ENCODE measurements at regions not wholly inside any gene's neighbourhood (a gene's known extent, or its start where the extent isn't known, plus 50 kb on each side); places are given as distances from the start of the nearest gene placed in this dataset.

DNA sequence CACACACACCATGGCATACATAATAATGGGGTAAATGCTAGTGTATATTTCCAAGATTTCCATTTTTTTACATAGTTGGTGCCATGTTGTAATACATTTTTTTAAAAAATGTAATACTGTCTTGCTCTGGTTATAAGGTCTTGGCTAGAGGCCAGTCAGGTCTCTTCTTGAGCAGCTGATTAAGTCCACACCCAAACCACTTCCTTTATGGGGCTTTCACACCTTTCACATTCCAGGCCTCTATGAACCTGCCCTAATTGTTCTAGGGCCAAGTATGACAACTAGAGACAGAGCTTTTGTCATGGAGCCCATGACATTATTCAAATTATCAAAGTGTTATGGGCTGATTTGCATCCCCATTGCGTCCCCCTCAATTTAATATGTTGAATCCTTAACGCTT, 495.6 kb upstream of the CTNND2 start:
- Histone ChIP-seq H3K4me3 (no peak overlapping the region), H3K4me2 (no peak overlapping the region), H4K20me1 (ENCODE audit: insufficient read depth, poor library complexity, severe bottlenecking) (no peaks in the 10 kb centered on the region), H3K27me3 (no peaks in the 10 kb centered on the region), H3K9me3 (ENCODE audit: low read depth) (no peaks in the 10 kb centered on the region), H3K4me1 (ENCODE audit: insufficient read depth) (no peaks in the 10 kb centered on the region), H3K79me2 (no peaks in the 10 kb centered on the region), H3K36me3 (replicated peaks; ENCODE audit: insufficient read depth, low read depth) (no peaks in the 10 kb centered on the region), H3K9me2 (replicated peaks; ENCODE audit: insufficient read depth) (no peaks in the 10 kb centered on the region), H2AFZ (no peak overlapping the region), H3K27ac (no peak overlapping the region)
- WGBS (ENCODE audit: low lambda C conversion rate, missing lambda C conversion rate) = 83% methylated on average over 2 of the region's 2 CpGs
- DNase-seq (ENCODE audit: low spot score) = no peak
- TF ChIP-seq, protein P1, sequence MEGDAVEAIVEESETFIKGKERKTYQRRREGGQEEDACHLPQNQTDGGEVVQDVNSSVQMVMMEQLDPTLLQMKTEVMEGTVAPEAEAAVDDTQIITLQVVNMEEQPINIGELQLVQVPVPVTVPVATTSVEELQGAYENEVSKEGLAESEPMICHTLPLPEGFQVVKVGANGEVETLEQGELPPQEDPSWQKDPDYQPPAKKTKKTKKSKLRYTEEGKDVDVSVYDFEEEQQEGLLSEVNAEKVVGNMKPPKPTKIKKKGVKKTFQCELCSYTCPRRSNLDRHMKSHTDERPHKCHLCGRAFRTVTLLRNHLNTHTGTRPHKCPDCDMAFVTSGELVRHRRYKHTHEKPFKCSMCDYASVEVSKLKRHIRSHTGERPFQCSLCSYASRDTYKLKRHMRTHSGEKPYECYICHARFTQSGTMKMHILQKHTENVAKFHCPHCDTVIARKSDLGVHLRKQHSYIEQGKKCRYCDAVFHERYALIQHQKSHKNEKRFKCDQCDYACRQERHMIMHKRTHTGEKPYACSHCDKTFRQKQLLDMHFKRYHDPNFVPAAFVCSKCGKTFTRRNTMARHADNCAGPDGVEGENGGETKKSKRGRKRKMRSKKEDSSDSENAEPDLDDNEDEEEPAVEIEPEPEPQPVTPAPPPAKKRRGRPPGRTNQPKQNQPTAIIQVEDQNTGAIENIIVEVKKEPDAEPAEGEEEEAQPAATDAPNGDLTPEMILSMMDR (IDR thresholded peaks at IDR 0.05; ENCODE audit: poor library complexity) = no peak
- TF ChIP-seq EZH2 (IDR thresholded peaks at IDR 0.05; ENCODE audit: borderline replicate concordance) = no peak
- no peak for TF ChIP-seq EZH2phosphoT487 (IDR thresholded peaks at IDR 0.05; ENCODE audit: low read depth, severe bottlenecking, unreplicated experiment)

DNA sequence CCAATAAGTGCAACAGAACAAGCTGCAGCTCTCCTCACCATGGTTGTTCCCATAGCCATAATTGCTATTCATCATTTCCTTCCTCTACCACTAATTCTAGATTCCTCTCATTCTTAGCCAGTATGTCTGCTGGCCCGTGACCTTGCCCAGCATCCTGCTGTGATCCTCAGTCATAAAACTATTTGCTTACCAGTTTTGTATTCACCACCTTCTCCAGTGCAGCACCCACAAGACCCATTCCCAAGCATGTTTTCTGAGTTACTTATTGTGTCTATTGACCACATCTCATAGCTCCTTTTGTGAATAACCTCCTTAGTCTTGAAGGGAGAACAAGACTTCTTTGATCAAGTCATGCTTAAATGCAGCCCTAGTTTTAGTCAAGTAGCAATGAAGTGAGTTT, 488.0 kb upstream of the CTNND2 start:
- 92% methylated on average over 1 of the region's 1 CpG for WGBS (ENCODE audit: low lambda C conversion rate, missing lambda C conversion rate)
- H3K9me3 ChIP-seq (ENCODE audit: low read depth) = no peaks in the 10 kb centered on the region
- no peaks in the 10 kb centered on the region for H3K27me3 ChIP-seq
- H3K79me2 ChIP-seq = no peaks in the 10 kb centered on the region
- no peaks in the 10 kb centered on the region for H4K20me1 ChIP-seq (ENCODE audit: insufficient read depth, poor library complexity, severe bottlenecking)
- no peaks in the 10 kb centered on the region for H3K4me1 ChIP-seq (ENCODE audit: insufficient read depth)
- TF ChIP-seq, protein P1 (IDR thresholded peaks at IDR 0.05; ENCODE audit: poor library complexity) = no peak
- TF ChIP-seq EZH2phosphoT487 (IDR thresholded peaks at IDR 0.05; ENCODE audit: low read depth, severe bottlenecking, unreplicated experiment) = no peak
- no peak for TF ChIP-seq EZH2 (IDR thresholded peaks at IDR 0.05; ENCODE audit: borderline replicate concordance)
- no peaks in the 10 kb centered on the region for H3K36me3 ChIP-seq (replicated peaks; ENCODE audit: insufficient read depth, low read depth)
- no peak overlapping the region for H3K4me3 ChIP-seq
- no peak overlapping the region for H2AFZ ChIP-seq
- no peaks in the 10 kb centered on the region for H3K9me2 ChIP-seq (replicated peaks; ENCODE audit: insufficient read depth)
- DNase-seq (ENCODE audit: low spot score) = no peak
- H3K4me2 ChIP-seq = no peak overlapping the region
- no peak overlapping the region for H3K27ac ChIP-seq

DNA sequence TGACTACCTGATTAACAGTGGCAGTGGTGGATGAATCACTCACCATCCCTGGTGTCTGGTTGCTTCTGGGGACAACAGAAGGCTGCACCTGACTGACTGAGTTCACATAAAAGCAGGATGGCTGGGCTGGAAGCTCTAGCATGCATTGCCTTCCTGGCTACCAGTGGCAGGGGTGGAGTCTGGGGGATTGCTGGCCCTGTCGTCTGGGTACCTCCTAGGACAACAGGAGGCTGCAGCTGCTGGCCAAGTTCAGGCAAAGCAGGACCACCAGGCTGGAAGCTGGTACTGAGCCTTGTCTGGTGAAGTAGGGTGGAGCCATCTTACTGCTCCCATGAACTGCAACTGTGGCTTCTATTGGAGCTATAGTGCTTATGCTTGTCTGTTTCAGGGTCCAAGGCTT, 480.8 kb upstream of the CTNND2 start:
- Histone ChIP-seq H3K27ac (no peak overlapping the region), H3K27me3 (no peaks in the 10 kb centered on the region), H3K4me3 (no peak overlapping the region), H4K20me1 (ENCODE audit: insufficient read depth, poor library complexity, severe bottlenecking) (no peaks in the 10 kb centered on the region), H2AFZ (no peak overlapping the region), H3K9me2 (replicated peaks; ENCODE audit: insufficient read depth) (no peaks in the 10 kb centered on the region), H3K4me2 (no peak overlapping the region), H3K79me2 (no peaks in the 10 kb centered on the region), H3K4me1 (ENCODE audit: insufficient read depth) (no peaks in the 10 kb centered on the region), H3K9me3 (ENCODE audit: low read depth) (no peaks in the 10 kb centered on the region), H3K36me3 (replicated peaks; ENCODE audit: insufficient read depth, low read depth) (no peaks in the 10 kb centered on the region)
- 81% methylated on average over 1 of the region's 1 CpG for WGBS (ENCODE audit: low lambda C conversion rate, missing lambda C conversion rate)
- TF ChIP-seq, protein P1 (IDR thresholded peaks at IDR 0.05; ENCODE audit: poor library complexity) = no peak
- TF ChIP-seq EZH2 (IDR thresholded peaks at IDR 0.05; ENCODE audit: borderline replicate concordance) (no peak), EZH2phosphoT487 (IDR thresholded peaks at IDR 0.05; ENCODE audit: low read depth, severe bottlenecking, unreplicated experiment) (no peak)
- no peak for DNase-seq (ENCODE audit: low spot score)

DNA sequence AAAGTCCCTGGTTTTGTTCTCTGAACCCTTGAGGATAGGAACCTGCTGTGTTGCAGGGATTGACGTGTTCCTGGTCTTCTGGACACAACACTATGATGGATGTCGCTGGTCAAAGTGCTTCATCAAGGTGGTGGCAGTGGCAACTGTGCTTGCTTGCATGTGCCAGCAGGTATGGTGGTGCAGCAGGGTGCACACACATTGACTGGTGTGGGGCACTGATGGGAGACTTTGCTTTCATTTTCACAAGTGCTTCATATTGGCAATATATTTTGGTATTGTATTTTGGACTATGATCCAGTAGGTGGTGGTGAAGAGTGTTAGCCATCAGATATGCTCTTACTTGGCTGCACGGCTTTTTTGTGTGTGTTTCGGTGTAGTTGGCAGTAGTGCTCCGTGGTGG, 479.8 kb upstream of the CTNND2 start:
- Histone ChIP-seq H4K20me1 (ENCODE audit: insufficient read depth, poor library complexity, severe bottlenecking) (no peaks in the 10 kb centered on the region), H2AFZ (no peak overlapping the region), H3K4me3 (no peak overlapping the region), H3K4me1 (ENCODE audit: insufficient read depth) (no peaks in the 10 kb centered on the region), H3K4me2 (no peak overlapping the region), H3K27me3 (no peaks in the 10 kb centered on the region), H3K9me2 (replicated peaks; ENCODE audit: insufficient read depth) (no peaks in the 10 kb centered on the region), H3K79me2 (no peaks in the 10 kb centered on the region), H3K9me3 (ENCODE audit: low read depth) (no peaks in the 10 kb centered on the region), H3K27ac (no peak overlapping the region), H3K36me3 (replicated peaks; ENCODE audit: insufficient read depth, low read depth) (no peaks in the 10 kb centered on the region)
- TF ChIP-seq, protein P1 (IDR thresholded peaks at IDR 0.05; ENCODE audit: poor library complexity) = no peak
- no peak for TF ChIP-seq EZH2phosphoT487 (IDR thresholded peaks at IDR 0.05; ENCODE audit: low read depth, severe bottlenecking, unreplicated experiment)
- no peak for TF ChIP-seq EZH2 (IDR thresholded peaks at IDR 0.05; ENCODE audit: borderline replicate concordance)
- 90% methylated on average over 5 of the region's 5 CpGs for WGBS (ENCODE audit: low lambda C conversion rate, missing lambda C conversion rate)
- no peak for DNase-seq (ENCODE audit: low spot score)

Data from hepatocyte (in vitro differentiated cells).